GM23338 (cell line): ENCODE measurements at regions not wholly inside any gene's neighbourhood (a gene's known extent, or its start where the extent isn't known, plus 50 kb on each side); places are given as distances from the start of the nearest gene placed in this dataset.
A peak's percentile ranks its signal among the peaks of the same experiment; 100 is the strongest.

Source experiments
- ATAC-seq: fragments of 200-7000 bp; cut with Tn5 transposase; 3 replicates; pipeline ENCODE4 v1.9.1; 2020
- DNase-seq: peaks from one replicate; pipeline ENCODE4 v3.0.0-alpha.2; 2015; ENCODE audit warnings: low spot score
- H2AFZ ChIP-seq: fragments of 200-600 bp; sonication (generic); 2 replicates; pipeline ENCODE4 v1.8.0; 2016; ENCODE audit warnings: antibody characterized with exemption, mild to moderate bottlenecking, moderate library complexity
- H3F3A ChIP-seq: fragments of 200-600 bp; sonication (generic); replicated peaks from 2 replicates; pipeline ENCODE4 v1.8.0; 2017; ENCODE audit warnings: antibody characterized with exemption, mixed run types, low read depth
- H3K27ac ChIP-seq: fragments of 200-600 bp; sonication (generic); 2 replicates; pipeline ENCODE4 v1.6.1; 2016; ENCODE audit warnings: low read depth
- H3K27me3 ChIP-seq: fragments of 200-600 bp; sonication (generic); 2 replicates; pipeline ENCODE4 v1.8.0; 2016; ENCODE audit warnings: mild to moderate bottlenecking, mixed run types, moderate library complexity; ENCODE audit not compliant: insufficient read depth
- H3K36me3 ChIP-seq: fragments of 200-600 bp; sonication (generic); 2 replicates; pipeline ENCODE4 v1.8.0; 2016; ENCODE audit warnings: mild to moderate bottlenecking; ENCODE audit not compliant: insufficient read depth
- H3K4me1 ChIP-seq: fragments of 200-600 bp; sonication (generic); 2 replicates; pipeline ENCODE4 v1.8.0; 2016; ENCODE audit warnings: mild to moderate bottlenecking, moderate library complexity; ENCODE audit not compliant: insufficient read depth
- H3K4me2 ChIP-seq: fragments of 200-600 bp; sonication (generic); 2 replicates; pipeline ENCODE4 v1.7.1; 2017; ENCODE audit warnings: mixed run types
- H3K4me3 ChIP-seq: fragments of 200-600 bp; sonication (generic); 2 replicates; pipeline ENCODE4 v1.6.1; 2016; ENCODE audit warnings: mixed run types
- H3K79me2 ChIP-seq: fragments of 200-600 bp; sonication (generic); replicated peaks from 2 replicates; pipeline ENCODE4 v1.8.0; 2017; ENCODE audit warnings: mild to moderate bottlenecking; ENCODE audit not compliant: insufficient read depth
- H3K9me2 ChIP-seq: fragments of 200-600 bp; sonication (generic); 2 replicates; pipeline ENCODE4 v1.8.0; 2017; ENCODE audit not compliant: insufficient read depth
- H4K20me1 ChIP-seq: fragments of 200-600 bp; sonication (generic); replicated peaks from 2 replicates; pipeline ENCODE4 v1.8.0; 2017; ENCODE audit warnings: mild to moderate bottlenecking; ENCODE audit not compliant: insufficient read depth
- H3K27ac Mint-ChIP-seq: 2 replicates; pipeline ENCODE4 v1.8.0; 2020; ENCODE audit warnings: inconsistent platforms, mild to moderate bottlenecking, moderate library complexity, mixed read lengths
- H3K27me3 Mint-ChIP-seq: 3 replicates; pipeline ENCODE4 v1.8.0; 2022; ENCODE audit warnings: low read depth, mild to moderate bottlenecking, moderate library complexity, mixed read lengths, inconsistent platforms; ENCODE audit not compliant: insufficient read depth, poor library complexity
- H3K36me3 Mint-ChIP-seq: 3 replicates; pipeline ENCODE4 v1.8.0; 2021; ENCODE audit warnings: low read depth, mild to moderate bottlenecking, inconsistent platforms, moderate library complexity, mixed read lengths
- H3K4me1 Mint-ChIP-seq: 3 replicates; pipeline ENCODE4 v1.8.0; 2020; ENCODE audit warnings: mild to moderate bottlenecking, inconsistent platforms, mixed read lengths
- H3K4me3 Mint-ChIP-seq: 3 replicates; pipeline ENCODE4 v1.8.0; 2021; ENCODE audit warnings: moderate library complexity, mild to moderate bottlenecking, inconsistent platforms, mixed read lengths
- H3K9me3 Mint-ChIP-seq: 3 replicates; pipeline ENCODE4 v1.8.0; 2020; ENCODE audit warnings: moderate library complexity, mild to moderate bottlenecking, inconsistent platforms, mixed read lengths
- CTCF ChIP-seq, 2 experiments: fragments of 200-600 bp in 1 of 2; sonication (generic) in 1 of 2; conservative IDR thresholded peaks; 2 replicates each; pipeline versions ENCODE4 v1.5.1 to v1.6.1; 2016 to 2017; ENCODE audit warnings: antibody characterized with exemption in 2 of 2, low read depth in 2 of 2, mild to moderate bottlenecking in 2 of 2, moderate library complexity in 1 of 2
- ETS1 ChIP-seq: IDR thresholded peaks from 2 replicates; pipeline ENCODE4 v1.6.1; 2016; ENCODE audit warnings: antibody characterized with exemption
- EZH2 ChIP-seq: fragments of 200-600 bp; sonication (generic); IDR thresholded peaks from one replicate; pipeline ENCODE4 v1.8.0; 2017; ENCODE audit warnings: antibody characterized with exemption, mild to moderate bottlenecking, low read depth; ENCODE audit not compliant: unreplicated experiment
- JUNB ChIP-seq: IDR thresholded peaks from one replicate; pipeline ENCODE4 v1.6.1; 2016; ENCODE audit warnings: antibody characterized with exemption; ENCODE audit not compliant: unreplicated experiment
- NANOG ChIP-seq: IDR thresholded peaks from 2 replicates; pipeline ENCODE4 v1.6.1; 2016; ENCODE audit warnings: antibody characterized with exemption, borderline replicate concordance
- POLR2AphosphoS5 ChIP-seq: IDR thresholded peaks from 2 replicates; pipeline ENCODE4 v1.6.1; 2016; ENCODE audit warnings: antibody characterized with exemption, low read depth
- REST ChIP-seq: IDR thresholded peaks from one replicate; pipeline ENCODE4 v1.6.1; 2018; ENCODE audit warnings: antibody characterized with exemption; ENCODE audit not compliant: unreplicated experiment
- STAT1 ChIP-seq: IDR thresholded peaks from one replicate; pipeline ENCODE4 v1.6.1; 2016; ENCODE audit warnings: antibody characterized with exemption; ENCODE audit not compliant: unreplicated experiment
- ZNF462 ChIP-seq: fragments of 250-450 bp; sonication (Bioruptor Pico); IDR thresholded peaks from 2 replicates; pipeline ENCODE4 v1.5.0; 2020; ENCODE audit warnings: mild to moderate bottlenecking, moderate library complexity

GRCh38 chr3:153970741-153971347 lies 150.3 kb upstream of the ARHGEF26 start:
- H3K36me3 Mint-ChIP-seq = no peaks in the 10 kb centered on the region
- no peaks in the 10 kb centered on the region for H3K27me3 Mint-ChIP-seq
- no peaks in the 10 kb centered on the region for H3K4me1 Mint-ChIP-seq
- ATAC-seq (no peak), DNase-seq (peak; percentile 27)
- no peak overlapping the region for H3K27ac ChIP-seq
- no peak overlapping the region for H3K4me2 ChIP-seq
- H3K27ac Mint-ChIP-seq = no peak overlapping the region
- H3K79me2 ChIP-seq = no peaks in the 10 kb centered on the region
- no peak overlapping the region for H3K4me3 ChIP-seq
- no peak overlapping the region for H3K4me3 Mint-ChIP-seq
- H3K9me2 ChIP-seq = no peaks in the 10 kb centered on the region
- H3K27me3 ChIP-seq = no peaks in the 10 kb centered on the region
- no peaks in the 10 kb centered on the region for H3K4me1 ChIP-seq
- H4K20me1 ChIP-seq = no peaks in the 10 kb centered on the region
- TF ChIP-seq REST (no peak), ETS1 (no peak), CTCF (conservative IDR thresholded peaks at IDR 0.05; ENCODE audit: low read depth in 2 of 2) (peak in 1 of 2 experiments; percentile 70), POLR2AphosphoS5 (no peak), STAT1 (no peak)
- no peaks in the 10 kb centered on the region for H3K36me3 ChIP-seq
- no peaks in the 10 kb centered on the region; the same call in 2 of the 3 replicates for H3K9me3 Mint-ChIP-seq
- H3F3A ChIP-seq = no peaks in the 10 kb centered on the region
- H2AFZ ChIP-seq = no peak overlapping the region

GRCh38 chr3:153972862-153973261 lies 148.3 kb upstream of the ARHGEF26 start:
- Histone ChIP-seq H4K20me1 (no peaks in the 10 kb centered on the region), H3K27me3 (no peaks in the 10 kb centered on the region), H3K4me2 (no peak overlapping the region), H3K79me2 (no peaks in the 10 kb centered on the region), H3K4me3 (no peak overlapping the region), H3K27ac (no peak overlapping the region), H3F3A (no peaks in the 10 kb centered on the region), H3K36me3 (no peaks in the 10 kb centered on the region), H2AFZ (peak overlapping the region; percentile 44; the same call in 1 of the 2 replicates), H3K4me1 (no peaks in the 10 kb centered on the region), H3K9me2 (no peaks in the 10 kb centered on the region)
- Mint-ChIP-seq H3K4me3 (no peak overlapping the region), H3K27me3 (no peaks in the 10 kb centered on the region), H3K4me1 (no peaks in the 10 kb centered on the region), H3K9me3 (no peaks in the 10 kb centered on the region; the same call in 2 of the 3 replicates), H3K36me3 (no peaks in the 10 kb centered on the region), H3K27ac (no peak overlapping the region)
- ATAC-seq = no peak
- no peak for DNase-seq
- TF ChIP-seq NANOG = no peak
- no peak for TF ChIP-seq ZNF462 (CRISPR knock-in tag)
- TF ChIP-seq JUNB = no peak
- TF ChIP-seq EZH2 = no peak
